ENCODE measurements at regions not wholly inside any gene's neighbourhood (a gene's known extent, or its start where the extent isn't known, plus 50 kb on each side); places are given as distances from the start of the nearest gene placed in this dataset.

DNA sequence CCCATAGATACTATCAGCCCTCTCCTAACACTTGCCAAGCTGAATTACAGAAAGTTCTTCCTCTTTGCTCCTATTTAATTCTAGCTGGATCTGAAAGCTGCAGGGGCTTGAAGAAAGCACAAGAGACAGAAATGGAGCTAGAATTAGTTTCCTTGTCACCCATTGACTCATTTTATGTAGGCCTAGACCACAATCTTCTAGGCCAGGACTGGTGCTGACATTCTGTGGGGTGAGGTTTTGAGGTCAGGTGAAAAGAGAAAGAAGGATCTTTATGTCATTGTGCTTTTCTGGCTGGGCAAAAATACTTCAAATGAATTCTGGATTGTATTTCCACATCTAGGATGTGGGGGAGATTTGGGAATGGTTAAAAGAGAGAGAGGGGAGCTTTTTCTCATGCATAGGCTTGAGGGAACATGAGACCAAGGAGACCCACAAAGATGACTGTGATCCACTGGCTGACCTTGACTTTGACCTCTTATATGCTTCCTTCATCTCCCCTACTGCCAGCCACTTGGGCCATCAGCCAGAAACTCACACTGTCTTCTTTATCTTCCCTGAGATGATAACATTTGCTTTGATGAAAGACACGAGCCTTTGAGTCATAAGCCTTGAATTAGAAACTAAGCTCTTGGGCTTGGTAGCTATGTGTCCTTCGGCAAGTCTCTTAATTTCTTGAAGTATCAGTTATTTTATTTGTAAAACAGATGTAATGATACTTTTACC lies 274.9 kb upstream of the CADM1 start:
- TF ChIP-seq, protein P1, sequence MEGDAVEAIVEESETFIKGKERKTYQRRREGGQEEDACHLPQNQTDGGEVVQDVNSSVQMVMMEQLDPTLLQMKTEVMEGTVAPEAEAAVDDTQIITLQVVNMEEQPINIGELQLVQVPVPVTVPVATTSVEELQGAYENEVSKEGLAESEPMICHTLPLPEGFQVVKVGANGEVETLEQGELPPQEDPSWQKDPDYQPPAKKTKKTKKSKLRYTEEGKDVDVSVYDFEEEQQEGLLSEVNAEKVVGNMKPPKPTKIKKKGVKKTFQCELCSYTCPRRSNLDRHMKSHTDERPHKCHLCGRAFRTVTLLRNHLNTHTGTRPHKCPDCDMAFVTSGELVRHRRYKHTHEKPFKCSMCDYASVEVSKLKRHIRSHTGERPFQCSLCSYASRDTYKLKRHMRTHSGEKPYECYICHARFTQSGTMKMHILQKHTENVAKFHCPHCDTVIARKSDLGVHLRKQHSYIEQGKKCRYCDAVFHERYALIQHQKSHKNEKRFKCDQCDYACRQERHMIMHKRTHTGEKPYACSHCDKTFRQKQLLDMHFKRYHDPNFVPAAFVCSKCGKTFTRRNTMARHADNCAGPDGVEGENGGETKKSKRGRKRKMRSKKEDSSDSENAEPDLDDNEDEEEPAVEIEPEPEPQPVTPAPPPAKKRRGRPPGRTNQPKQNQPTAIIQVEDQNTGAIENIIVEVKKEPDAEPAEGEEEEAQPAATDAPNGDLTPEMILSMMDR (IDR thresholded peaks at IDR 0.05) = no peak
- no peak for TF ChIP-seq POLR2AphosphoS5 (IDR thresholded peaks at IDR 0.05; ENCODE audit: insufficient read depth in 1 of 2, low read depth in 1 of 2)
